Fibroblast of lung (primary cell): ENCODE measurements at regions not wholly inside any gene's neighbourhood (a gene's known extent, or its start where the extent isn't known, plus 50 kb on each side); places are given as distances from the start of the nearest gene placed in this dataset.

Source experiments
- DNase-seq, 2 donors: peaks; one replicate each; pipeline versions ENCODE4 v3.0.0 to v3.0.0-alpha.2; 2010; ENCODE audit warnings: low read depth in 2 of 2
- H2AFZ ChIP-seq: 2 replicates; pipeline ENCODE4 v1.5.1; 2012; ENCODE audit warnings: low read length, control low read depth, inconsistent platforms
- H3K27ac ChIP-seq: 2 replicates; pipeline ENCODE4 v1.5.1; 2011; ENCODE audit warnings: low read length, control low read depth; ENCODE audit not compliant: insufficient read depth
- H3K27me3 ChIP-seq: 2 replicates; pipeline ENCODE4 v1.5.1; 2011; ENCODE audit warnings: mild to moderate bottlenecking, low read length; ENCODE audit not compliant: control insufficient read depth, insufficient read depth
- H3K36me3 ChIP-seq: 2 replicates; pipeline ENCODE4 v1.5.1; 2011; ENCODE audit warnings: low read length; ENCODE audit not compliant: control insufficient read depth, insufficient read depth
- H3K4me1 ChIP-seq: 2 replicates; pipeline ENCODE4 v1.5.1; 2011; ENCODE audit warnings: low read length; ENCODE audit not compliant: control insufficient read depth, insufficient read depth; ENCODE audit errors: extremely low read depth
- H3K4me2 ChIP-seq: 2 replicates; pipeline ENCODE4 v1.5.1; 2011; ENCODE audit warnings: low read length, control low read depth; ENCODE audit not compliant: insufficient read depth; ENCODE audit errors: extremely low read depth
- H3K4me3 ChIP-seq, 4 experiments: fragments of 200-600 bp in 1 of 4; sonication (generic) in 1 of 4; replicated peaks in 1 of 4; 2 replicates each; pipeline ENCODE4 v1.5.1; 2011 to 2016; ENCODE audit warnings: low read length in 4 of 4, low read depth in 3 of 4, mild to moderate bottlenecking in 3 of 4, control low read depth in 2 of 4, inconsistent platforms in 1 of 4, mixed read lengths in 1 of 4; ENCODE audit not compliant: insufficient read depth in 1 of 4; ENCODE audit errors: control extremely low read depth in 1 of 4
- H3K79me2 ChIP-seq: 2 replicates; pipeline ENCODE4 v1.5.1; 2012; ENCODE audit warnings: mild to moderate bottlenecking, low read length, inconsistent platforms; ENCODE audit not compliant: control insufficient read depth, insufficient read depth
- H3K9ac ChIP-seq: 2 replicates; pipeline ENCODE4 v1.5.1; 2011; ENCODE audit warnings: mild to moderate bottlenecking, low read length, control low read depth; ENCODE audit not compliant: insufficient read depth
- H3K9me3 ChIP-seq: 2 replicates; pipeline ENCODE4 v1.5.1; 2012; ENCODE audit warnings: low read depth, low read length; ENCODE audit not compliant: control insufficient read depth, insufficient read depth
- H4K20me1 ChIP-seq: 2 replicates; pipeline ENCODE4 v1.5.1; 2011; ENCODE audit warnings: low read length; ENCODE audit not compliant: control insufficient read depth, insufficient read depth; ENCODE audit errors: extremely low read depth
- EZH2 ChIP-seq: IDR thresholded peaks from 2 replicates; pipeline ENCODE4 v1.5.1; 2012; ENCODE audit warnings: low read length, control low read depth, mild to moderate bottlenecking; ENCODE audit errors: missing control alignments
- TF ChIP-seq, protein P1 (sequence below), 2 donors: IDR thresholded peaks in 1 of 2; conservative IDR thresholded peaks in 1 of 2; 1 replicate in 1 of 2; 2 replicates in 1 of 2; pipeline ENCODE4 v1.5.1; 2011 to 2012; ENCODE audit warnings: low read length in 2 of 2, control low read depth in 1 of 2, inconsistent platforms in 1 of 2, low read depth in 1 of 2, mild to moderate bottlenecking in 1 of 2

DNA sequence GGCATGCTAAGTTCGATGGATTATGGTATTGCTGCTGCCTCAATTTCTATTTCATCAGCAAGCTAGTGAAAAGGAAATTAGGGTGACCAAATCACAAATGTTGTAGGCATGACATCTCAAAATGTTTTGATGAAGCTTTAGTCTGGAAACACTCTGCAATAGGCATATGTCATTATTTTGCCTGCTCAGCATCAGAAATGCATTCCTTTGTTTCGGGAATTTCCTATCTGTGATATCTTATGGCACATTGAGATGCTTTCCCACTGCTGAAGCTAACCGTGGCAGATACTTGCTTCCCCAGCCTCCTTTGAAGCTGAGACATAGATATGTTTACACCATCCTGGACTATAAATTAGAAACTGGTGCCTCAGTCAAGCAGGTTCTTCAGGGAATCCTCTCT is 119.7 kb downstream of the CDC42EP3 start:
- H3K4me3 ChIP-seq = no peak overlapping the region
- TF ChIP-seq, protein P1, sequence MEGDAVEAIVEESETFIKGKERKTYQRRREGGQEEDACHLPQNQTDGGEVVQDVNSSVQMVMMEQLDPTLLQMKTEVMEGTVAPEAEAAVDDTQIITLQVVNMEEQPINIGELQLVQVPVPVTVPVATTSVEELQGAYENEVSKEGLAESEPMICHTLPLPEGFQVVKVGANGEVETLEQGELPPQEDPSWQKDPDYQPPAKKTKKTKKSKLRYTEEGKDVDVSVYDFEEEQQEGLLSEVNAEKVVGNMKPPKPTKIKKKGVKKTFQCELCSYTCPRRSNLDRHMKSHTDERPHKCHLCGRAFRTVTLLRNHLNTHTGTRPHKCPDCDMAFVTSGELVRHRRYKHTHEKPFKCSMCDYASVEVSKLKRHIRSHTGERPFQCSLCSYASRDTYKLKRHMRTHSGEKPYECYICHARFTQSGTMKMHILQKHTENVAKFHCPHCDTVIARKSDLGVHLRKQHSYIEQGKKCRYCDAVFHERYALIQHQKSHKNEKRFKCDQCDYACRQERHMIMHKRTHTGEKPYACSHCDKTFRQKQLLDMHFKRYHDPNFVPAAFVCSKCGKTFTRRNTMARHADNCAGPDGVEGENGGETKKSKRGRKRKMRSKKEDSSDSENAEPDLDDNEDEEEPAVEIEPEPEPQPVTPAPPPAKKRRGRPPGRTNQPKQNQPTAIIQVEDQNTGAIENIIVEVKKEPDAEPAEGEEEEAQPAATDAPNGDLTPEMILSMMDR (conservative IDR thresholded peaks at IDR 0.05 in 1 of 2, IDR thresholded peaks at IDR 0.05 in 1 of 2; ENCODE audit: low read depth in 1 of 2, low read length in 2 of 2) = no peak
- no peak for TF ChIP-seq EZH2
- no peak overlapping the region for H3K9ac ChIP-seq
- DNase-seq = no peak
- H3K9me3 ChIP-seq = no peaks in the 10 kb centered on the region
- H4K20me1 ChIP-seq = no peaks in the 10 kb centered on the region
- H3K27ac ChIP-seq = no peak overlapping the region
- H3K27me3 ChIP-seq = no peaks in the 10 kb centered on the region
- no peak overlapping the region for H3K4me2 ChIP-seq
- H3K36me3 ChIP-seq = no peaks in the 10 kb centered on the region
- no peaks in the 10 kb centered on the region for H3K4me1 ChIP-seq
- H2AFZ ChIP-seq = no peak overlapping the region
- no peaks in the 10 kb centered on the region for H3K79me2 ChIP-seq

DNA sequence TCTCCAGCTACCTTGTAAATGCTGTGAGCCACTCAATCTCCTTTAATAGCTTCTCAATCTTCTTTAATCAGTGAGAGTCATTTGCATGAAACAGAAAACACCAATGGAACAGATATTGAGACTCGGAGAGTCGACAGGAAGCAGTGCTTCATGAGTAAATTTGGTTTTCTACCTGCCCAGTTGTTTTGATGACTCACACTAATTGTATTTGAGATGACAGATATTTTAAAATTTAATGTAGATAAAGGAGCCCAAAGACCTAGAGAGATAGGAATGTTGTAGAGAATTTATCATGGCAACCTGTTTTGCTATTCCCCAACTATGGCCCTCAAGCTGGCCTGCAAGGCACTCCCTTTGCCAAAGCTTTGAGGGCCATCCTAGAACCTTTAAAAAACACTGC is 119.1 kb downstream of the CDC42EP3 start:
- Histone ChIP-seq H2AFZ (no peak overlapping the region), H3K27me3 (no peaks in the 10 kb centered on the region), H3K36me3 (no peaks in the 10 kb centered on the region), H3K4me3 (no peak overlapping the region), H3K9ac (no peak overlapping the region), H3K79me2 (no peaks in the 10 kb centered on the region), H3K4me2 (no peak overlapping the region), H3K9me3 (no peaks in the 10 kb centered on the region), H3K4me1 (no peaks in the 10 kb centered on the region), H4K20me1 (no peaks in the 10 kb centered on the region), H3K27ac (no peak overlapping the region)
- no peak for DNase-seq
- TF ChIP-seq, protein P1 (conservative IDR thresholded peaks at IDR 0.05 in 1 of 2, IDR thresholded peaks at IDR 0.05 in 1 of 2; ENCODE audit: low read depth in 1 of 2, low read length in 2 of 2) = no peak
- TF ChIP-seq EZH2 = no peak

DNA sequence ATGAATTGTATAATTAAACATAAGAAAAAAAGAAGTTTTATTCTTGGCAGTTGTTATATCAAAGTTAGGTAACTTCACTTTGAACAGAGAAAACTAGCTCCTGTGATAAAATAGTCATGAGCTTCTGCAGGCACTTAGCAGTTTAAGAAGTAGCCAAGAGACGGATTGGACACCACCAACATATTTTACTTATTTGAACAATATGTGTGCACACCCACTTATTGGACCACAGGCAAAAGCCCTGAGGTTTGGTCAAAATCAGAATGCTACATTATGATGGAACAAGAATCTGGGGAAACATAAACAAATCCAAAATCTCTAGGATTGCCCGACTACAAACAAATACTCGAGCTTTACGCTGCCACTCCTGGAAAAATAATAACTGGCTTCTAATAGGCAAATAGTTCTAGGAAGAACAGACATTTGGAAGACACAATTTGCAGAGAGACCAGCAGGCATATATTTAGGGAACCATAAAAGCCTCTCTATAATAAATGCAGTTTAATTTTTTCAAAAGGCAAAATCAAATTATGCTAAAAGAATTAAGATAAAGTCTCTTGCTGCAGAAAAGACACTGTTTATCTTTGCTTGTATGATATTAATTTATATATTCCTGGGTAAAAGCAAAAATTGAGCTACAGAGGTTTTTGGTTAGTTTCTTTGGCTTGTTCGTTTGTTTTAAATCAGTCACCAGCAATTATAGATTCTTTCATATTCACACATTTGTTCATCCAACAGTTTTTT is 117.9 kb downstream of the CDC42EP3 start:
- Histone ChIP-seq H2AFZ (no peak overlapping the region), H3K4me2 (no peak overlapping the region), H3K9me3 (no peaks in the 10 kb centered on the region), H3K4me1 (no peaks in the 10 kb centered on the region), H3K9ac (no peak overlapping the region), H4K20me1 (no peaks in the 10 kb centered on the region), H3K27me3 (no peaks in the 10 kb centered on the region), H3K36me3 (no peaks in the 10 kb centered on the region), H3K79me2 (no peaks in the 10 kb centered on the region), H3K27ac (no peak overlapping the region), H3K4me3 (no peak overlapping the region)
- no peak for DNase-seq
- TF ChIP-seq, protein P1 (conservative IDR thresholded peaks at IDR 0.05 in 1 of 2, IDR thresholded peaks at IDR 0.05 in 1 of 2; ENCODE audit: low read depth in 1 of 2, low read length in 2 of 2) = no peak
- no peak for TF ChIP-seq EZH2
